ENCODE measurements at regions not wholly inside any gene's neighbourhood (a gene's known extent, or its start where the extent isn't known, plus 50 kb on each side); places are given as distances from the start of the nearest gene placed in this dataset.
"Not testable (repeated sequence)": the region's sequence is repeated elsewhere in the genome, so short reads cannot be mapped to it uniquely, and the experiment has no call there.

- H3K4me1 ChIP-seq (ENCODE audit: control insufficient read depth, insufficient read depth, low read length), result no peaks in the 10 kb centered on the region
- H3K4me3 ChIP-seq (ENCODE audit: low read depth, low read length), result no peak overlapping the region
- H3K27me3 ChIP-seq (ENCODE audit: control insufficient read depth, insufficient read depth, low read length), result no peaks in the 10 kb centered on the region
- H3K9ac ChIP-seq (ENCODE audit: low read depth, low read length), result no peak overlapping the region
- H3K36me3 ChIP-seq (ENCODE audit: control insufficient read depth, insufficient read depth, low read length), result no peaks in the 10 kb centered on the region
- no peaks in the 10 kb centered on the region for H3K9me3 ChIP-seq (ENCODE audit: control insufficient read depth, insufficient read depth, low read length)
Measured at GRCh38 chr5:83889971-83890745, 169.5 kb upstream of the HAPLN1 start.

DNA sequence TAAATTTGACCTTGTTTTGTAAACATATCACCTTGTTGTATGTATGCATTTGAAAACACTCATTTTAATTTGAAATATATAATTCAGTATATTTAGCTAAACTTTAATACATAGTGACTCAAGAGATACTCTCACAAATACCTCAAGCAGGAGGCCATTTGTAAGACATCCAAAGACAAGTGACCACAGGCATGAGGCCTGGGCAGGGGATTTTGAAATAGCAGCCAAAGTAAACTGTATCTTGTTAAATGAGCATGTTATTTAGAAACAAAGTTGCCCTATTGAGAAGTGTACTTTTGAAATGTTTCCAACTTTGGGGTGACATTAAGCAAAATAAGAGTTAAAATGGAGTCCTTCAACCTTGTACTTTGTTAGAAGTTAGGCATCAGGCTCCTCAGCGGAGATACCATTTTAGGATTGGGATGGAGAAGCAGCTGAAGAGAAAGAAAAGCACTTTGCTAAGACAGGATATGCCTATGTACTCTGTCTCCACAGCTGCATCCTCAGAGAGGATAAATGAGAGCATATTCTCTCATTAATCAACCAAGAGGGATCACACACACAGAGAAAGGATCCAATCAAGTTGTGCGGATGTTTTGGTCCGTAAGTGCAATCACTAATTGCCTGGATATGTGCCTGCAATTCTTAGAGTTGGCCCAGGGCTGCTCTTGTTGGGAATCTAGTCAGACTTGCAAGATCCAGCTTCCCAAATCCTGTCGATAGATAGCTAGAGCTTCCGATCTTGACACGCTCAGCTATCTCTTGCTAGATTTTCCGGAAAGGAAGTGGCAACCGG is 157.5 kb upstream of the HAPLN1 start:
- Histone ChIP-seq H3K27me3 (ENCODE audit: control insufficient read depth, insufficient read depth, low read length) (no peaks in the 10 kb centered on the region), H3K36me3 (ENCODE audit: control insufficient read depth, insufficient read depth, low read length) (no peaks in the 10 kb centered on the region), H3K9me3 (ENCODE audit: control insufficient read depth, insufficient read depth, low read length) (no peaks in the 10 kb centered on the region), H3K4me3 (ENCODE audit: low read depth, low read length) (no peak overlapping the region), H3K4me1 (ENCODE audit: control insufficient read depth, insufficient read depth, low read length) (no peaks in the 10 kb centered on the region), H3K9ac (ENCODE audit: low read depth, low read length) (no peak overlapping the region)

DNA sequence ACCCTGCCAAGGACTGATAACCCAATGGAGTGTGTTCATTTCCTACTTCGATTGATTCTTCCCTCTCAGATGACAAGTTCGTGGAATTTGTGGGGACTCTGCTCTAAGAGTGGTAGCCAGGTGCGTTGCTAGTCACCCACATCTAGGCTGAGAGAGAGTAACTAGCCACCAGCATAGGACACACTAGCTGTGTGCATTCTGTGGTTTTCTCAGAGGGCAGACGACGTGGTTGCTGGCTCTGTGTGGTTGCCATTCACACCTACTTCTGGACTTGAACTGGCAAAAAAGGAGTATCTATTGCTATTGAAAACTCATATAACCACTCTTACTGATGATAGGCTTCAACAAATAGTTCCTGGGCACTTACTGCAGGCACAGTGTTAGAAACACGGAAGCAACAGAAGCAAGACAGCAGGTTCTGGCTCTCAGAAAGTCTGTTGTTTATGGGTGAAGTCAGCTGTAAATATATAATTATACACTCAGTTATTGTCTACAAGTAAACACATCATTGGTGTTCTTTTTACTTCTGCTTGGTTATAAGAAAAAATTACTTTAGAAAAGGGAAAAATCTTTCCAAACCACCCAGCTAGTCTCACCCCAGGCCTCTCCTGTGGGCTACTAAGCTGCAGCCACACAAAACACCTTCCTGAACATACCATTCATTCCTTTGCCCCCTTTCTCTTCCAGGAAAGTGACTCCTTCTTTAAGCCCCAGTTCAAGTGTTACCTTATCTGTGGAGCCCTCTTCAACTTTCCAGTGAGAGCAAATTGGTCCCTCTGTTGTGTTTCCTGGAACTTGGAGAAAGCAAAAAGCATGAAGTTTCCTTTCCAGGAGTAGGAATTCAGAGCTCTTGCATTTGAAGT is 151.1 kb upstream of the HAPLN1 start:
- H3K9me3 ChIP-seq (ENCODE audit: control insufficient read depth, insufficient read depth, low read length), result no peaks in the 10 kb centered on the region
- no peaks in the 10 kb centered on the region for H3K27me3 ChIP-seq (ENCODE audit: control insufficient read depth, insufficient read depth, low read length)
- no peak overlapping the region for H3K9ac ChIP-seq (ENCODE audit: low read depth, low read length)
- H3K36me3 ChIP-seq (ENCODE audit: control insufficient read depth, insufficient read depth, low read length), result no peaks in the 10 kb centered on the region
- H3K4me1 ChIP-seq (ENCODE audit: control insufficient read depth, insufficient read depth, low read length), result no peaks in the 10 kb centered on the region
- no peak overlapping the region for H3K4me3 ChIP-seq (ENCODE audit: low read depth, low read length)

GRCh38 chr5:83866181-83866580 is 145.5 kb upstream of the HAPLN1 start:
- no peaks in the 10 kb centered on the region for H3K27me3 ChIP-seq (ENCODE audit: control insufficient read depth, insufficient read depth, low read length)
- H3K36me3 ChIP-seq (ENCODE audit: control insufficient read depth, insufficient read depth, low read length), result no peaks in the 10 kb centered on the region
- no peak overlapping the region for H3K4me3 ChIP-seq (ENCODE audit: low read depth, low read length)
- H3K4me1 ChIP-seq (ENCODE audit: control insufficient read depth, insufficient read depth, low read length), result no peaks in the 10 kb centered on the region
- no peak overlapping the region for H3K9ac ChIP-seq (ENCODE audit: low read depth, low read length)
- no peaks in the 10 kb centered on the region for H3K9me3 ChIP-seq (ENCODE audit: control insufficient read depth, insufficient read depth, low read length)

DNA sequence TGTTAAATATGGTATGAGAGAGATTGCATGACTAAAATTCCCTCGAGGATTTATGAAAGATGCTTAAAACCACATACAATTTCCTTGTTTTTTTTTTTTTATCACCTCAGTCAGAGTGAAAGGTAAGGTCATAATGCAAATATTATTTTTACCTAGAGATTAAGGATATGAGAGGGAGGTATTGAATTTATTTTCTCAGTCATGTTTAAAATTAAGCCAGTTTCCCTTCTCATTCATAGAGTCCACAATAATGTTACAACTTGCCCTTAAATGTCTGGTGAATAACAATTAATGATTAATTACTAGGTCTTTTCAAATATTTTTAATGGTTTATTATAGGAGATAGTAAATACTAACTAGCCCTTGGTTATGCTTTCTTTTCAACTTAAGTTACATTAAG is 144.9 kb upstream of the HAPLN1 start:
- Histone ChIP-seq H3K4me1 (ENCODE audit: control insufficient read depth, insufficient read depth, low read length) (no peaks in the 10 kb centered on the region), H3K9ac (ENCODE audit: low read depth, low read length) (no peak overlapping the region), H3K9me3 (ENCODE audit: control insufficient read depth, insufficient read depth, low read length) (no peaks in the 10 kb centered on the region), H3K4me3 (ENCODE audit: low read depth, low read length) (no peak overlapping the region), H3K27me3 (ENCODE audit: control insufficient read depth, insufficient read depth, low read length) (no peaks in the 10 kb centered on the region), H3K36me3 (ENCODE audit: control insufficient read depth, insufficient read depth, low read length) (no peaks in the 10 kb centered on the region)

DNA sequence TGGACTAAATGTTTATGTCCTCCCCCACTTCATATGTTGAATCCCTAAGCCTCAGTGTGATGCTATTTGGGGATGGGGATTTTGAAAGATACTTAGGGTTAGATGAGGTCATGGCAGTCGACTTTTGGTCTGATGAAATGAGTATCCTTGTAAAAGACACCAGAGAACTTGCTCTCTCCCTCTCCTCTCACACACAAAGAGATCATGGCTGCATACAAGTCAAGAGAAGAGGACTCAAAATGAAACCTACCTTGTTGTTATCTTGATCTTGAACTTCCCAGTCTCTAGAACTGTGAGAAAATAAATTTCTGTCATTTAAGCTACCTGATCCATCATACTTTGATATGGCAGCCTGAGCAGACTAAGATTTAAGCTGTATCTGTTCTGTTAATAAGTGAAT is 144.0 kb upstream of the HAPLN1 start:
- Histone ChIP-seq H3K9me3 (ENCODE audit: control insufficient read depth, insufficient read depth, low read length) (no peaks in the 10 kb centered on the region), H3K4me1 (ENCODE audit: control insufficient read depth, insufficient read depth, low read length) (no peaks in the 10 kb centered on the region), H3K4me3 (ENCODE audit: low read depth, low read length) (no peak overlapping the region), H3K9ac (ENCODE audit: low read depth, low read length) (no peak overlapping the region), H3K36me3 (ENCODE audit: control insufficient read depth, insufficient read depth, low read length) (no peaks in the 10 kb centered on the region), H3K27me3 (ENCODE audit: control insufficient read depth, insufficient read depth, low read length) (no peaks in the 10 kb centered on the region)

- H3K9me3 ChIP-seq (ENCODE audit: control insufficient read depth, insufficient read depth, low read length), result no peaks in the 10 kb centered on the region
- H3K4me3 ChIP-seq (ENCODE audit: low read depth, low read length), result no peak overlapping the region
- H3K27me3 ChIP-seq (ENCODE audit: control insufficient read depth, insufficient read depth, low read length), result no peaks in the 10 kb centered on the region
- no peak overlapping the region for H3K9ac ChIP-seq (ENCODE audit: low read depth, low read length)
- H3K36me3 ChIP-seq (ENCODE audit: control insufficient read depth, insufficient read depth, low read length), result no peaks in the 10 kb centered on the region
- H3K4me1 ChIP-seq (ENCODE audit: control insufficient read depth, insufficient read depth, low read length), result no peaks in the 10 kb centered on the region
Measured at GRCh38 chr5:83857341-83857740, 136.7 kb upstream of the HAPLN1 start.

DNA sequence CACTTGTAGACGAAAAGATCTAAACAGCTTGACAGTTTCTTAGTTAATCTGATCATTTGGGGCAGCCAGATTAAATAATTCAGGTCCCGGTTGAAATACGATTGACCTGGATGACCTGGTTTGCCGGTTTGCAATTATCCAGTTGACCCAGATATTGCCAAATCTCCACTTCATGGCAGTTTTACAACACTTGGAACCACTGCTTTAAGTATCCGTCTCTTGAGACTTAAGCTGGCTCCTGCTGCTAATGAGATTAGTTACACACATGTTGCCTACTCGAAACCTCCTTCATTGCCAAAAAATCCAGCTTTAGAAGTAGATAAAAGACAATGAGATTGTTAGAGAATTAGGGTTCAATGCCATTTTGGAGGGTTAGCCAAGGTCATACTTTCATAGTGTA is 136.2 kb upstream of the HAPLN1 start:
- no peaks in the 10 kb centered on the region for H3K27me3 ChIP-seq (ENCODE audit: control insufficient read depth, insufficient read depth, low read length)

DNA sequence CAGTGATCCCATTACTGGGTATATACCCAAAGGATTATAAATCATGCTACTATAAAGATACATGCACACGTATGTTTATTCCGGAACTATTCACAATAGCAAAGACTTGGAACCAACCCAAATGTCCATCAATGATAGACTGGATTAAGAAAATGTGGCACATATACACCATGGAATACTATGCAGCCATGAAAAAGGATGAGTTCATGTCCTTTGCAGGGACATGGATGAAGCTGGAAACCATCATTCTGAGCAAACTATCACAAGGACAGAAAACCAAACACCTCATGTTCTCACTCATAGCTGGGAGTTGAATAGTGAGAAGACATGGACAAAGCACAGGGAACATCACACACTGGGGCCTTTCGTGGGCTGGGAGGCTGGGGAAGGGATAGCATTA is 129.8 kb upstream of the HAPLN1 start:
- H3K9me3 ChIP-seq (ENCODE audit: control insufficient read depth, insufficient read depth, low read length); H3K27me3 ChIP-seq (ENCODE audit: control insufficient read depth, insufficient read depth, low read length); H3K9ac ChIP-seq (ENCODE audit: low read depth, low read length); H3K4me1 ChIP-seq (ENCODE audit: control insufficient read depth, insufficient read depth, low read length); H3K36me3 ChIP-seq (ENCODE audit: control insufficient read depth, insufficient read depth, low read length); H3K4me3 ChIP-seq (ENCODE audit: low read depth, low read length): not testable (repeated sequence)

More for the DNA sequence above, 136.2 kb upstream of the HAPLN1 start:
- H3K36me3 ChIP-seq (ENCODE audit: control insufficient read depth, insufficient read depth, low read length), result no peaks in the 10 kb centered on the region
- no peaks in the 10 kb centered on the region for H3K9me3 ChIP-seq (ENCODE audit: control insufficient read depth, insufficient read depth, low read length)
- no peak overlapping the region for H3K4me3 ChIP-seq (ENCODE audit: low read depth, low read length)
- no peaks in the 10 kb centered on the region for H3K4me1 ChIP-seq (ENCODE audit: control insufficient read depth, insufficient read depth, low read length)
- H3K9ac ChIP-seq (ENCODE audit: low read depth, low read length), result no peak overlapping the region

- Histone ChIP-seq H3K4me1 (ENCODE audit: control insufficient read depth, insufficient read depth, low read length) (no peaks in the 10 kb centered on the region), H3K36me3 (ENCODE audit: control insufficient read depth, insufficient read depth, low read length) (no peaks in the 10 kb centered on the region), H3K9me3 (ENCODE audit: control insufficient read depth, insufficient read depth, low read length) (no peaks in the 10 kb centered on the region), H3K9ac (ENCODE audit: low read depth, low read length) (no peak overlapping the region), H3K27me3 (ENCODE audit: control insufficient read depth, insufficient read depth, low read length) (no peaks in the 10 kb centered on the region), H3K4me3 (ENCODE audit: low read depth, low read length) (no peak overlapping the region)
Measured at GRCh38 chr5:83848941-83849340, 128.3 kb upstream of the HAPLN1 start.

- Histone ChIP-seq H3K9ac (ENCODE audit: low read depth, low read length) (no peak overlapping the region), H3K27me3 (ENCODE audit: control insufficient read depth, insufficient read depth, low read length) (no peaks in the 10 kb centered on the region), H3K9me3 (ENCODE audit: control insufficient read depth, insufficient read depth, low read length) (no peaks in the 10 kb centered on the region), H3K36me3 (ENCODE audit: control insufficient read depth, insufficient read depth, low read length) (no peaks in the 10 kb centered on the region), H3K4me3 (ENCODE audit: low read depth, low read length) (no peak overlapping the region), H3K4me1 (ENCODE audit: control insufficient read depth, insufficient read depth, low read length) (no peaks in the 10 kb centered on the region)
Measured at GRCh38 chr5:83846624-83847350, 126.1 kb upstream of the HAPLN1 start.
